NB4 (cell line): ENCODE measurements at regions not wholly inside any gene's neighbourhood (a gene's known extent, or its start where the extent isn't known, plus 50 kb on each side); places are given as distances from the start of the nearest gene placed in this dataset.
"Not testable (repeated sequence)": the region's sequence is repeated elsewhere in the genome, so short reads cannot be mapped to it uniquely, and the experiment has no call there.

ENCODE experiments used
- DNase-seq: peaks from one replicate; pipeline ENCODE4 v3.0.0; 2010; ENCODE audit warnings: low read depth
- H3K4me3 ChIP-seq: one replicate; pipeline ENCODE4 v1.5.1; 2011; ENCODE audit warnings: mild to moderate bottlenecking, low read depth, low read length, moderate library complexity
- MYC ChIP-seq: IDR thresholded peaks from 2 replicates; pipeline ENCODE4 v1.6.1; 2011; ENCODE audit warnings: low read depth, low read length
- POLR2A ChIP-seq: IDR thresholded peaks from 2 replicates; pipeline ENCODE4 v1.6.1; 2011; ENCODE audit warnings: mild to moderate bottlenecking; ENCODE audit not compliant: insufficient read length; ENCODE audit errors: extremely low read depth
- TF ChIP-seq, protein P1 (sequence below): IDR thresholded peaks from one replicate; pipeline ENCODE4 v1.5.1; 2012; ENCODE audit warnings: low read depth, low read length
- TF ChIP-seq, protein P2 (sequence below): IDR thresholded peaks from 2 replicates; pipeline ENCODE4 v1.6.1; 2011; ENCODE audit warnings: low read depth, low read length

DNA sequence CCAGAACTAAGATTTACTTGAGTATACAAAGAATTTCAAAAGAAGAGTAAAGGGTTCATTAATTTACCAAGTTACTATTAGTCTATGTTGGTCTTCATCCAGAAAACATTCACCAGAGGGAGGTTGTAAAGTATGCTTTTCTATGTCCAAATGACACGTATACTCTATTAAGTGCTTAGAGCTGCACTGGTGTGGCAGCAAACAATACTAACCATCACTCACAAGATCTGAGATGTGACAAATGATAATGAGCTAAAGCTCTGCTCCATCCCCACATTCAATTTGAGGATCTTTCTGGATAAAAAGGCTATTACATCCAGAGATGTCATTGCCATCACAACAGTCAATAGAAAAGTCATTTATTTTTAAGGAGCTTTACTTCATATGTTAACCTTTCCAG, 926.5 kb upstream of the KLHL29 start:
- TF ChIP-seq, protein P1, sequence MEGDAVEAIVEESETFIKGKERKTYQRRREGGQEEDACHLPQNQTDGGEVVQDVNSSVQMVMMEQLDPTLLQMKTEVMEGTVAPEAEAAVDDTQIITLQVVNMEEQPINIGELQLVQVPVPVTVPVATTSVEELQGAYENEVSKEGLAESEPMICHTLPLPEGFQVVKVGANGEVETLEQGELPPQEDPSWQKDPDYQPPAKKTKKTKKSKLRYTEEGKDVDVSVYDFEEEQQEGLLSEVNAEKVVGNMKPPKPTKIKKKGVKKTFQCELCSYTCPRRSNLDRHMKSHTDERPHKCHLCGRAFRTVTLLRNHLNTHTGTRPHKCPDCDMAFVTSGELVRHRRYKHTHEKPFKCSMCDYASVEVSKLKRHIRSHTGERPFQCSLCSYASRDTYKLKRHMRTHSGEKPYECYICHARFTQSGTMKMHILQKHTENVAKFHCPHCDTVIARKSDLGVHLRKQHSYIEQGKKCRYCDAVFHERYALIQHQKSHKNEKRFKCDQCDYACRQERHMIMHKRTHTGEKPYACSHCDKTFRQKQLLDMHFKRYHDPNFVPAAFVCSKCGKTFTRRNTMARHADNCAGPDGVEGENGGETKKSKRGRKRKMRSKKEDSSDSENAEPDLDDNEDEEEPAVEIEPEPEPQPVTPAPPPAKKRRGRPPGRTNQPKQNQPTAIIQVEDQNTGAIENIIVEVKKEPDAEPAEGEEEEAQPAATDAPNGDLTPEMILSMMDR: no peak
- TF ChIP-seq POLR2A (no peak), MYC (no peak)
- TF ChIP-seq, protein P2, sequence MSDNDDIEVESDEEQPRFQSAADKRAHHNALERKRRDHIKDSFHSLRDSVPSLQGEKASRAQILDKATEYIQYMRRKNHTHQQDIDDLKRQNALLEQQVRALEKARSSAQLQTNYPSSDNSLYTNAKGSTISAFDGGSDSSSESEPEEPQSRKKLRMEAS: no peak
- no peak for DNase-seq
- H3K4me3 ChIP-seq: no peak overlapping the region

DNA sequence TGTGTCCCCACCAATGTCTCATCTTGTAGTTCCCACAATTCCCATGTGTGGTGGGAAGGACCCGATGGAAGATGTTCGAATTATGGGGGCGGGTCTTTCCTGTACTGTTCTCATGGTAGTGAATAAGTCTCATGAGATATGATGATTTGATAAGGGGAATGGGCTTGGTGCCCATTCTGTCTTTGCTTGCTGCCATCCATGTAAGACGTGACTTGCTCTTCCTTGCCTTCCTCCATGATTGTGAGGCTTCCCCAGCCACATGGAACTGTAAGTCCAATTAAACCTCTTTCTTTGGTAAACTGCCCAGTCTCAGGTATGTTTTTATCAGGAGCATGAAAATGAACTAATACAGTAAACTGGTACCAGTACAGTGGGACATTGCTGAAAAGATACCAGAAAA, 909.9 kb upstream of the KLHL29 start:
- H3K4me3 ChIP-seq, DNase-seq: not testable (repeated sequence)

DNA sequence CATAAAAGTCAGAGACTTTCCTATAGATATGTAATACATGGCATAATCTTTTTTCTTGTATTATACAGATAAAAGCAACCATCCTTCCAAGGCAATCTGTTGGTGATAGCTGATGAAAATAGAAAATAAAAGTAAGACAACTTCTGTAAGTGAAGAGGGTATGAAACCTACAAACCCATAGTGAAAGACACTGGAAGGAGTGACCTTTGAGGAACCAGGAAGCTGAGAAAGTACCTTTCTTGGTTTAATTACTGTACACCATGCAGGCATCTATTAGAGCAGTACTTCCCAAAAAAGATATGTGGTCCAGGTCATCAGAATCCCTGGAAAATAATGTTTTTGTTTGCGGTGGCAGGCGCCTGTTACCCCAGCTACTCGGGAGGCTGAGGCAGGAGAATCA, 906.6 kb upstream of the KLHL29 start:
- DNase-seq: no peak
- TF ChIP-seq POLR2A (no peak), MYC (no peak)
- TF ChIP-seq, protein P1: no peak
- TF ChIP-seq, protein P2: no peak
- H3K4me3 ChIP-seq: no peak overlapping the region

DNA sequence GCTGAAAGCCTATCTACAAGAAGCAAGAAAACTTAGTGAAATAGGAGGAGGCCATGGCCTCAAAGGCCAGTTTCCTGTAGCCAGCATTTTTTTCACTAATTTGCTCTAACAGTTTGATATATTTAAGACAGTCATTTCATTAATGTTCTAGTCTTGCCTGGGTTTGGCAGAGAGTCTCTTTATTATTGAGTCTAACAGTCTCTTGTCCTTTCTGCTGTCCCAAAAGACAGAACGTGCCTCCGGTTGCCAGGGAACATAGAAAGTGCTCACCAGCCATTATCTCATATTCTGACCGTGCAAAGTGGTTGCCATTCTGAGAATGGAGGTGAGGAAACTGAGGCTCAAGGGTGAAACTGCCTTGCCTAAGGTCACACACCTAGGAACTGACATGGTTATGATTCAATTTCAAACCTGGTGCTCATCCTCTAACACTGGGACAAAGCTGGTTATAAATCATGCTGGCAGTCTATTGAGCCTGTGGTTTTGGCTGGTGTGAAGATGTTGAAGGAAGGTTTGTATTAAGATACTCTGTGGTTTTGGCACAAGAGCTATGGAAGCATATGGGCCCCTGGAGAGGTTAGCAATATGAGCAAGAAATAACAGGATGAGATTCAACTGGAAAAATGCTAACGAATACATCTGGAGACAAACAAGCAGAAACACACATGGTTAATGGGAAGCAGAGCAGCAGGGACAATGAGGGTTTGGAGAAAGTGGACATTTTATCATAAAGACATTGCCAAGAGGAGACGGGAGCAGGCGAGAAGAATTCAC, 903.3 kb upstream of the KLHL29 start:
- H3K4me3 ChIP-seq: no peak overlapping the region
- TF ChIP-seq, protein P1: no peak
- TF ChIP-seq POLR2A: no peak
- TF ChIP-seq, protein P2: no peak
- TF ChIP-seq MYC: no peak

DNA sequence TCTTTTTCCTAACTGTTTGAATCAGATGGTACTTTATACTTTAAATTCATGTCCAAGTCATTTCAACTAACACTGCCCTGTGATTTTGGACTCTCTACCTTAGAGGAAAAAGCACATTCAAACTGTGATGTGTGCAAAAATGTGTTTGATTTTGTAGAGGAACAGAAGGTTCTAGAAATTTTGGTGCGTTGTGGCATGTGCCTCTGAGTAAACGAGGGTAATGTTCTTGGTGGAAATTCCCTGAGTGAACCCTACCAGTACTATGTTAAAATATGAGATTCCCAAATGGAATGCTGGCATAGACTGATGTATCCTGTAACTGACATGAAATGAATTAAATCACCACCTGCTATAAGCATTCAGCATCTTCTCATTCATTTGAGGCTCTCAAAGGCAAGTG, 901.9 kb upstream of the KLHL29 start:
- TF ChIP-seq, protein P2: no peak
- no peak for TF ChIP-seq POLR2A
- TF ChIP-seq, protein P1: no peak
- TF ChIP-seq MYC: no peak
- no peak overlapping the region for H3K4me3 ChIP-seq
- DNase-seq: no peak

More for the DNA sequence above, 903.3 kb upstream of the KLHL29 start:
- no peak for DNase-seq

DNA sequence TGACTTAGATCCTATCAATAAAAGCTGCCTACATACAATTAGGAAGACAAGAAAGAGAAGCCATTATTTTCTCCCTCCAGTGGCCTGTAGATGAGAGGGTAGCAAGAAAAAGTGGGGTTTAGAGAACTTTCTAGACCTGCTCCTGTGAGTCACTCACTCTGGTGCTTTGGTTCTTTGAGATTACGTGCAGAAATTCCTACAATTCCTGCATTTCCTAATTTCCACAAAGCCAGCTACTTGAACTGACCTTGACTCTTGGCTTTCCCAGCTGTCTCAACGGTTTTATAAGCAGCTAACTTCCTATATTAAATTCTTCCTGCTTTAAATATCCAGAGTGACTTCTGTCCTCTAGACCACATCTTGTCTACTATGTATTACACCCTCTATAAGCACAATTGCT, 899.5 kb upstream of the KLHL29 start:
- no peak for DNase-seq

More for the DNA sequence above, 899.5 kb upstream of the KLHL29 start:
- no peak overlapping the region for H3K4me3 ChIP-seq
- no peak for TF ChIP-seq POLR2A
- TF ChIP-seq, protein P1: no peak
- TF ChIP-seq, protein P2: no peak
- TF ChIP-seq MYC: no peak
